CD14-positive monocyte (primary cell): ENCODE measurements at regions not wholly inside any gene's neighbourhood (a gene's known extent, or its start where the extent isn't known, plus 50 kb on each side); places are given as distances from the start of the nearest gene placed in this dataset.

ENCODE experiments used
- DNase-seq, 3 donors: peaks; one replicate each; pipeline ENCODE4 v3.0.0-alpha.2; 2011 to 2022
- H2AFZ ChIP-seq: 2 replicates; pipeline ENCODE4 v1.6.0; 2012; ENCODE audit warnings: mild to moderate bottlenecking, low read depth, low read length, inconsistent platforms; ENCODE audit not compliant: insufficient read depth, poor library complexity, severe bottlenecking
- H3K27ac ChIP-seq, 2 donors: 1 replicate in 1 of 2; 2 replicates in 1 of 2; pipeline ENCODE4 v1.5.1; 2012 to 2013; ENCODE audit warnings: low read length in 2 of 2, control low read depth in 1 of 2, inconsistent platforms in 1 of 2, low read depth in 1 of 2, mild to moderate bottlenecking in 1 of 2
- H3K27me3 ChIP-seq, 2 donors: one replicate each; pipeline versions ENCODE4 v1.6.0 to v1.6.1; 2011 to 2013; ENCODE audit warnings: low read length in 2 of 2; ENCODE audit not compliant: control insufficient read depth in 2 of 2, insufficient read depth in 2 of 2
- H3K36me3 ChIP-seq, 2 donors: replicated peaks in 1 of 2; 1 replicate in 1 of 2; 2 replicates in 1 of 2; pipeline versions ENCODE4 v1.5.1 to v1.6.1; 2012 to 2013; ENCODE audit warnings: low read length in 2 of 2, control low read depth in 1 of 2, inconsistent platforms in 1 of 2, mild to moderate bottlenecking in 1 of 2; ENCODE audit not compliant: insufficient read depth in 2 of 2, control insufficient read depth in 1 of 2
- H3K4me1 ChIP-seq, 2 donors: 1 replicate in 1 of 2; 2 replicates in 1 of 2; pipeline versions ENCODE4 v1.5.1 to v1.6.1; 2012 to 2013; ENCODE audit warnings: low read length in 2 of 2, control low read depth in 1 of 2, inconsistent platforms in 1 of 2, mild to moderate bottlenecking in 1 of 2, moderate library complexity in 1 of 2; ENCODE audit not compliant: insufficient read depth in 2 of 2, control insufficient read depth in 1 of 2
- H3K4me2 ChIP-seq: replicated peaks from 2 replicates; pipeline ENCODE3; 2012; ENCODE audit warnings: low read length, moderate library complexity, mild to moderate bottlenecking; ENCODE audit not compliant: poor library complexity, severe bottlenecking; ENCODE audit errors: extremely low read depth
- H3K4me3 ChIP-seq, 3 experiments: fragments of 200-600 bp in 1 of 3; sonication (generic) in 1 of 3; replicated peaks in 1 of 3; 1 replicate in 2 of 3; 2 replicates in 1 of 3; pipeline ENCODE4 v1.5.1; 2011 to 2013; ENCODE audit warnings: low read length in 3 of 3, mild to moderate bottlenecking in 3 of 3, control low read depth in 2 of 3, low read depth in 2 of 3, inconsistent platforms in 1 of 3, moderate library complexity in 1 of 3
- H3K79me2 ChIP-seq: 2 replicates; pipeline ENCODE4 v1.6.0; 2012; ENCODE audit warnings: mild to moderate bottlenecking, control low read depth, inconsistent platforms, low read length, moderate library complexity; ENCODE audit not compliant: insufficient read depth
- H3K9ac ChIP-seq: 2 replicates; pipeline ENCODE4 v1.6.0; 2017; ENCODE audit warnings: low read length, mild to moderate bottlenecking; ENCODE audit not compliant: insufficient read depth, poor library complexity, severe bottlenecking
- H3K9me3 ChIP-seq, 2 donors: replicated peaks in 1 of 2; 1 replicate in 1 of 2; 2 replicates in 1 of 2; pipeline versions ENCODE4 v1.5.1 to v1.6.1; 2012 to 2013; ENCODE audit warnings: low read length in 2 of 2, control low read depth in 1 of 2; ENCODE audit not compliant: control insufficient read depth in 1 of 2, insufficient read depth in 1 of 2
- H4K20me1 ChIP-seq: 2 replicates; pipeline ENCODE4 v1.6.0; 2012; ENCODE audit warnings: mild to moderate bottlenecking, low read length, control low read depth, moderate library complexity; ENCODE audit not compliant: insufficient read depth
- H3K27ac Mint-ChIP-seq, 7 donors: one replicate each; pipeline ENCODE4 v1.8.0; 2020; ENCODE audit warnings: mild to moderate bottlenecking in 7 of 7, mixed read lengths in 7 of 7, moderate library complexity in 6 of 7, inconsistent platforms in 2 of 7
- H3K27me3 Mint-ChIP-seq, 3 donors: one replicate each; pipeline ENCODE4 v1.8.0; 2021 to 2022; ENCODE audit warnings: low read depth in 3 of 3, mild to moderate bottlenecking in 3 of 3, mixed read lengths in 3 of 3, moderate library complexity in 3 of 3, inconsistent platforms in 1 of 3
- H3K36me3 Mint-ChIP-seq, 2 donors: one replicate each; pipeline ENCODE4 v1.8.0; 2020; ENCODE audit warnings: mixed read lengths in 2 of 2, inconsistent platforms in 1 of 2, mild to moderate bottlenecking in 1 of 2
- H3K4me1 Mint-ChIP-seq: one replicate; pipeline ENCODE4 v1.8.0; 2020; ENCODE audit warnings: mild to moderate bottlenecking, mixed read lengths
- H3K4me3 Mint-ChIP-seq, 2 donors: one replicate each; pipeline ENCODE4 v1.8.0; 2020; ENCODE audit warnings: mild to moderate bottlenecking in 2 of 2, mixed read lengths in 2 of 2, moderate library complexity in 1 of 2
- H3K9me3 Mint-ChIP-seq, 7 donors: one replicate each; pipeline ENCODE4 v1.8.0; 2020 to 2022; ENCODE audit warnings: mixed read lengths in 7 of 7, mild to moderate bottlenecking in 6 of 7, moderate library complexity in 6 of 7, inconsistent platforms in 2 of 7
- CTCF ChIP-seq: fragments of 200-600 bp; IDR thresholded peaks from one replicate; pipeline ENCODE4 v1.8.0; 2022; ENCODE audit warnings: antibody characterized with exemption, mild to moderate bottlenecking
- WGBS: methylation state at CpG from one replicate; pipeline ENCODE4 v1.1.5; 2013; ENCODE audit warnings: missing lambda C conversion rate; ENCODE audit not compliant: insufficient coverage; 5-methylcytosine and 5-hydroxymethylcytosine counted together
- intact Hi-C, 2 donors: fragments of 100-400 bp; cut with micrococcal nuclease; formaldehyde crosslinking; loops; one replicate each; pipeline versions ENCODE4 v1.15.0 to v1.15.1; 2023

GRCh38 chrX:106300656-106301055 is 132.6 kb downstream of the PWWP3B start:
- Histone ChIP-seq H3K4me1 (no peaks in the 10 kb centered on the region), H3K79me2 (no peaks in the 10 kb centered on the region), H3K9ac (no peak overlapping the region), H3K27me3 (no peaks in the 10 kb centered on the region), H2AFZ (no peak overlapping the region), H3K27ac (no peak overlapping the region), H3K4me3 (no peak overlapping the region), H3K9me3 (no peaks in the 10 kb centered on the region), H4K20me1 (no peaks in the 10 kb centered on the region), H3K36me3 (no peaks in the 10 kb centered on the region), H3K4me2 (no peak overlapping the region)
- H3K27me3 Mint-ChIP-seq, result no peaks in the 10 kb centered on the region
- H3K36me3 Mint-ChIP-seq, result no peaks in the 10 kb centered on the region
- no peak for TF ChIP-seq CTCF
- no peak overlapping the region for H3K4me3 Mint-ChIP-seq
- no peak for DNase-seq
- peaks cover 0 to 2% (median 0%) of the 10 kb centered on the region in 7 donors for H3K9me3 Mint-ChIP-seq
- no peak overlapping the region for H3K27ac Mint-ChIP-seq
- H3K4me1 Mint-ChIP-seq, result no peaks in the 10 kb centered on the region
- intact Hi-C loops, result no loop called here
- WGBS, result 79% methylated on average over 3 of the region's 3 CpGs

GRCh38 chrX:106302304-106302703 is 134.2 kb downstream of the PWWP3B start:
- DNase-seq, result no peak
- Mint-ChIP-seq H3K36me3 (no peaks in the 10 kb centered on the region), H3K4me1 (no peaks in the 10 kb centered on the region), H3K4me3 (no peak overlapping the region), H3K27ac (no peak overlapping the region), H3K9me3 (peaks cover 0 to 2% (median 0%) of the 10 kb centered on the region in 7 donors), H3K27me3 (no peaks in the 10 kb centered on the region)
- WGBS, result 88% methylated on average over 2 of the region's 2 CpGs
- Histone ChIP-seq H3K36me3 (no peaks in the 10 kb centered on the region), H3K27ac (no peak overlapping the region), H3K4me3 (no peak overlapping the region), H3K4me2 (no peak overlapping the region), H3K9me3 (no peaks in the 10 kb centered on the region), H3K9ac (no peak overlapping the region), H4K20me1 (no peaks in the 10 kb centered on the region), H3K79me2 (no peaks in the 10 kb centered on the region), H3K27me3 (no peaks in the 10 kb centered on the region), H2AFZ (no peak overlapping the region), H3K4me1 (no peaks in the 10 kb centered on the region)
- intact Hi-C loops, result no loop called here
- TF ChIP-seq CTCF, result no peak
